ENCODE measurements at regions not wholly inside any gene's neighbourhood (a gene's known extent, or its start where the extent isn't known, plus 50 kb on each side); places are given as distances from the start of the nearest gene placed in this dataset.

DNA sequence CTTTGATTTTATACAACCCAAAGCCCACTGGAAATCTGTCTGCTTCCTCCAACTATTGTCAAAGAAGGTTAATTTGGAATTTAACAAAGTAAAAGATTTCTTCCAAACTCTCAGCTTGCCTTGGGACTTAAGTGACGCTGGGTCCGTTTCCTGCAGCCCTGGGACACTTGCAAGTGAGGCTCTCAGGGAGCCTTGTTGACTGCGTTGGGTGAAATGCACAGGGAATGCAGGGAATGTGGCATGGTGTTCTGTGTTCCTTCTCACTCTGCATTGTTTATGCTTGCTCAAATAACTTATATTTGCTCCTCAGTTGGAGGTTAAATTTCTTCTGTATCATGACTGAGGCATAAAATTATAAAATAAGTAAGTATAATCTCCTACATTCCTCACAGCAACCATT lies 60.9 kb upstream of the TJP1 start:
- no peaks in the 10 kb centered on the region for H3K4me1 Mint-ChIP-seq

DNA sequence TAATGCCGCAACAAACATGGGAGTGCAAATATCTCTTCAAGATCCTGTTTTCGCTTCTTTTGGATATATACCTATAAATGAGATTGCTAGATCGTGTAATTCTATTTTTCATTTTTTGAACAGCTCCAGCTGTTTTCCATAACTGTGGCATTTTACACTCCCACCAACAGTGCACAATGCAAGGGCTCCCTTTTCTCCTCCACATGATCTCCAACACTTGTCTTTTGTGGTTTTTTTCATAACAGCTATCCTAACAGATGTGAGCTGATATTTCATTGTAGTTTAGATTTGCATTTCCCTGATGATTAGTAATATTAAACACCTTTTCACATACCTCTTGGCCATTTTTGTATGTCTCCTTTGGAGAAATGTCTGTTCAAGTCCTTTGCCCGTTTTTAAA lies 58.6 kb upstream of the TJP1 start:
- H3K9me3 Mint-ChIP-seq, result no peaks in the 10 kb centered on the region
- DNase-seq, result no peak
- no peaks in the 10 kb centered on the region for H3K36me3 Mint-ChIP-seq
- H3K27ac Mint-ChIP-seq, result no peak overlapping the region
- H3K27me3 Mint-ChIP-seq, result peaks cover 58% of the 10 kb centered on the region
- no peaks in the 10 kb centered on the region for H3K4me1 Mint-ChIP-seq
- no peak overlapping the region for H3K4me3 Mint-ChIP-seq

More for the DNA sequence above, 60.9 kb upstream of the TJP1 start:
- H3K9me3 Mint-ChIP-seq, result no peaks in the 10 kb centered on the region
- H3K27me3 Mint-ChIP-seq, result peaks cover 59% of the 10 kb centered on the region
- DNase-seq, result no peak
- no peaks in the 10 kb centered on the region for H3K36me3 Mint-ChIP-seq
- no peak overlapping the region for H3K27ac Mint-ChIP-seq
- no peak overlapping the region for H3K4me3 Mint-ChIP-seq

DNA sequence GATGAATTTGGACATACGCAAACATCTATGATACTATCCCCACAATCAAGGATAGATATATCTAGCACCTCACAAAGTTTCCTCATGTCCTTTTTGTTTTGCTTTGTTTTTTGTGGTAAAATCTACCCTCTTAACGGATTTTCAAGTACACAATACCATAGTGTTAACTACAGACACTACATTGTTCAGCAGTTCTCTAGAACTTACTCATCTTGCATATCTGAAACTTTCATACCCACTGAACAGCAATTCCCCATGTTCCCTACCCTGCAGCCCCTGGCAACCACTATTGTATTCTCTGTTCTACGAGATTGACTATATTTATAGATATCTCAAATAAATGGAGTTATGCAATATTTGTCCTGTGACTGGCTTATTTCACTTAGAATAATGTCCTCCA lies 58.1 kb upstream of the TJP1 start:
- no peaks in the 10 kb centered on the region for H3K4me1 Mint-ChIP-seq
- peaks cover 52% of the 10 kb centered on the region for H3K27me3 Mint-ChIP-seq
- no peaks in the 10 kb centered on the region for H3K9me3 Mint-ChIP-seq
- H3K36me3 Mint-ChIP-seq, result no peaks in the 10 kb centered on the region
- no peak for DNase-seq
- H3K4me3 Mint-ChIP-seq, result no peak overlapping the region
- H3K27ac Mint-ChIP-seq, result no peak overlapping the region

DNA sequence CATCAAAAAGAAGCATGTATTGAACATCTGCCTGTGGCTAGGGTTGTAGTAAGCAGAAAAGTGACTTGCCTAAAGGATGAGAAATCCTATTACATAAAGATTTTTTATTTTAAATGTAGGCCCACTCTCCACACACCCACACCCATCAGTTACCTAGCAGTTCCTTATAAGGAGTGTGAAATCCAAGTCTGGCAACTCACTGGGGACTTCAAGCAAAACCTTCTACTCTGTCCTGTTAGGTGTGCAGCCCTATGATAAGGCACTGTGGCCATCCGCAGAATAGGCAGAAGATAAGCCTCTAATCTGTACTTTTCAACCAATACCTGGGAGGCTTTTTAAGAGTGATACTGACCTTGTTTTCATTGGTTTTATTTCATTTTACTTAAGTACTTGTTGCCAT lies 52.7 kb upstream of the TJP1 start:
- Mint-ChIP-seq H3K27me3 (peaks cover 35% of the 10 kb centered on the region), H3K4me1 (no peaks in the 10 kb centered on the region), H3K4me3 (no peak overlapping the region), H3K27ac (no peak overlapping the region), H3K36me3 (no peaks in the 10 kb centered on the region), H3K9me3 (no peaks in the 10 kb centered on the region)
- DNase-seq, result no peak

DNA sequence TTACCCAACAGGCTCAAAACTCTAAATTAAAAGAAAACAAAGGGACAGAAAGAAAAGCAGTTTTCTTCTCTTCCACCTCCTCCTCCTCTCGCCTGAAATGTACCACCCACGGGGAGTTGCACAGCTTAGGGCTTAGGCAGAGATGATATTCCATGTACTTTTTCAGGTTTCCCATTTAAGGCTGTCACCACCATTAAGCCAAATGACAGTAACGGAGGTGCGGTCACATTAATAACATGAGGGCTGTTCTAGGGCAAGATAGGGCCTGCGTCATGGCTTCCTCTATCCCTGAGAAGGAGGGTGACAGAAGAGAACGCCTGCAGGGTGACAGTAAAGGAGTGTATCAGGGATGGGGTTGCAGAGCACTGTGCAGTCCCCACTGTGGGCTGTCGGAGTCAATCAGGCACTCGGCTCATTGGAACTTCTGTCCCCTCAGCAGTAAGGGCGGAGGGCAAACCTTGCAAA lies 51.7 kb upstream of the TJP1 start:
- Mint-ChIP-seq H3K36me3 (no peaks in the 10 kb centered on the region), H3K4me3 (no peak overlapping the region), H3K9me3 (no peaks in the 10 kb centered on the region), H3K27ac (no peak overlapping the region), H3K4me1 (no peaks in the 10 kb centered on the region), H3K27me3 (peaks cover 39% of the 10 kb centered on the region)
- DNase-seq, result no peak

DNA sequence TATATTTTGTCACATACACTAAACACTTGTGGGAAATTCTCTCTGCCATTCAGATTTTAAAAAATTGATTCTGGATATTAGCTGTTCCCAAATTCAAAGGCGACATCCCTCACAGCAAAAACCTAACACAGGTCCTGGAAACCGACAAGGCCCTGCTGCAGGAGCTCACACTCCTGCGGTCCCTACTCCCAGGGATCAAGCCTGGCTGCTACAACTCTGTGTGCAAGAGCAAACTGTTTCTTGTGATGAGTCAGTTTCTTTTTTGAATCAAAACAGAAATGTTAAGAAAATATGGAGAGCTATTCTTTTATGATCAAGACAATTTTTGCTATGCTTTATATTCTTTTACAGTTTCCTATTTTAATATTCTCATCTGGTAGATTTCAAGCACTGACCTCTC lies 51.0 kb upstream of the TJP1 start:
- H3K27ac Mint-ChIP-seq, result no peak overlapping the region
- H3K27me3 Mint-ChIP-seq, result peaks cover 39% of the 10 kb centered on the region
- no peak for DNase-seq
- no peak overlapping the region for H3K4me3 Mint-ChIP-seq
- no peaks in the 10 kb centered on the region for H3K9me3 Mint-ChIP-seq
- no peaks in the 10 kb centered on the region for H3K4me1 Mint-ChIP-seq
- H3K36me3 Mint-ChIP-seq, result no peaks in the 10 kb centered on the region

DNA sequence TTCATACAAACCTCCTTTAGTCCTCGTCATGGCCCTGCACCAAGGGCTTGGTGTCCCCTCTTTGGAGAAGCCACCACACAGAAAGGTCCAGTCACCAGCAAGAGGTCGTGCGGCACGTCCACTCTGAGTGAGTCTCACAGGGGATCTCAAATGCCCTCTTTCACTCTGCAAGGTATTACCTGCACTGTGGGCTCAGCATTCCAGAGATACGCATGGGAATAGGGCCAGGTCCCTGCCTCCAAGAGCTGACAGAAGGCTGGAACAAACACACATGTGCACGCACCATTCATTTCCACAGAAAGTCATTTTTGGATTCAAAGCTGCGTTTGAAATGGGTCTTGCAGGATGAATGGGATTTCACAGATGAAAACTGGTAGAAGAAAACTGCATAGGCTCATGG lies 50.4 kb upstream of the TJP1 start:
- DNase-seq, result no peak
- H3K36me3 Mint-ChIP-seq, result no peaks in the 10 kb centered on the region
- no peak overlapping the region for H3K27ac Mint-ChIP-seq
- peaks cover 42% of the 10 kb centered on the region for H3K27me3 Mint-ChIP-seq
- no peaks in the 10 kb centered on the region for H3K4me1 Mint-ChIP-seq
- no peaks in the 10 kb centered on the region for H3K9me3 Mint-ChIP-seq
- H3K4me3 Mint-ChIP-seq, result no peak overlapping the region

Data from activated naive CD8-positive, alpha-beta T cell treated with anti-CD3 and anti-CD28 coated beads for 36 hours (primary cell).